ENCODE measurements at regions not wholly inside any gene's neighbourhood (a gene's known extent, or its start where the extent isn't known, plus 50 kb on each side); places are given as distances from the start of the nearest gene placed in this dataset.
"Not testable (repeated sequence)": the region's sequence is repeated elsewhere in the genome, so short reads cannot be mapped to it uniquely, and the experiment has no call there.

DNA sequence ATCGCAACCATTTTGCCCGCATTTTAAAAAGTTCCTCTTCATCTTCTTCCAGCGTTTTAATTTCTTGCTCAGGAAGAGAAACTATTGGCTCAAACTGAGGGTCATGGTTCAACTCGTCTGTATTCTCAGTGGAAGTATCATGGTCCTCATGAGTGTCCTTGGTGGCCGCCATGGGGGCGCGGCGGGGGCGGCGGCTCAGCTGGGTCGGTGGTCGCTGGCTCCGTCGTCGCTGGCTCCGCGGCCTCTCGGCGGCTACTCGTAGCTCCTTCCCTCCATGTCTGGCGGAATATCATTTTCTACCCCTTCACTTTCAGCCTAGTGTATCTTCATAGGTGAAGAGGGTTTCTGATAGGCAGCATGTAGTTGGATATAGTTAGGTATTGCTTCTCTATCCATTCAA lies 492.0 kb upstream of the MAGEB18 start:
- DNase-seq, result no peak

DNA sequence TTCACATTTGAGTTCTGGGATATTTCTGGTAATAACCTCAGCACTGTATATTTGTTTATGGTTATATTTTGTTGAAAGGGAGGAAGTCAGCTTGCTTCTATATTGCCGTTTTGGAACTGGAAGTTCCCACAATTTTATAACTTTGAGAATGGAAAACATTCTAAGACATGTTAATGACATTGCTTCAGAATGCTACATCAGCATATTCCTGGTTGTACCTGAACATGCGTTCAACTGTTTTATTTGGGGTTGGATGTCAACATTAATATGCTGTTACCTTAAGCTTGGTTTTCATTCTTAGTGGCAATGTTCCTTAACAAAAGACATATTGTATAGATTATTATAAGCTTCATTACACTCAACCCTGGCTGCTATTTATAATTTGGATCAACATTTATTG lies 489.4 kb upstream of the MAGEB18 start:
- DNase-seq, result no peak

DNA sequence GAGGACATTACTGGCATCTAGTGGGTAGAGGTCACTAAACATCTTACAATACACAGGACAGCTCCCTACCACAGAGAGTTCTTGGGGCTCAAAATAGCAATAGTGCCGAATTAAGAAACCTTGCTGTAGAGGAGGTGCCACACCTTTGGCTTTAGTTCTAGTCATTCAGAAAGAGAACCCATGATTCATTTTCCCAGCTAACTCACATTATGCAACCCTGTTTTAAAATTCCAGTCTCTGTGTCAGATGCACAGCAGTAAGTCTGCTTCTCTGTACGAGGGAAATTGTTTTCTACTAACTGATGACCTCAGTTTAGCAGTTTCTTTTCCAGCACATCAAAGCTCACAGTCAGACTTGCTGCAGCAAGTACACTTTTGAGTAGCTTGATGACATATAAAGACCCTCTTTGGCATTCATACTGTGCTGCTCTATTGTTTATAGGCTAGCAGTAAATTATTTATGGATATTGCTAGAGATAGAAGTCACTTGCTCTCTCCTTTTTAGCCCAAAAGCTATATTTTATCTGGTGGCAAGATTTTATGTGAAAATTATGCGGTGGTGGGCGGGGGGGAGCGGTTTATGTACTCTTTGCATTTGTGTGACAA lies 487.8 kb upstream of the MAGEB18 start:
- no peak for DNase-seq

DNA sequence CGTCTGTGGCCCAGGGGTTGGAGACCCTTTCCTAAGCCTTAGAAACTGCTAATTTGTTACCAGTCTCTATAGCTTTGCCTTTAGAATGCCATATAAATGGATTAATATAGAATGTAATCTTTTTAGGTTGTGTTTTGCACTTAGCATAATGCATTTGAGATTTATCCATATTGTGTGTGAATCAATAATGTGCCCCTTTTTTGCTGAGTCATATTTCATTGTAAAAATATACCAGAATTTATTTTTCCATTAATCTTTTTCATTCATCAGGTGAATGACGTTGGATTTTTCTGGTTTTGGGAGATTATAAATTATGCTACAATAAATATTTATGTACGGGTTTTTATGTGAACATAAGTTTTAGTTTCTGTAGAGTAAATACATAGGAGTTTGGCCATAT lies 478.8 kb upstream of the MAGEB18 start:
- no peak for DNase-seq

DNA sequence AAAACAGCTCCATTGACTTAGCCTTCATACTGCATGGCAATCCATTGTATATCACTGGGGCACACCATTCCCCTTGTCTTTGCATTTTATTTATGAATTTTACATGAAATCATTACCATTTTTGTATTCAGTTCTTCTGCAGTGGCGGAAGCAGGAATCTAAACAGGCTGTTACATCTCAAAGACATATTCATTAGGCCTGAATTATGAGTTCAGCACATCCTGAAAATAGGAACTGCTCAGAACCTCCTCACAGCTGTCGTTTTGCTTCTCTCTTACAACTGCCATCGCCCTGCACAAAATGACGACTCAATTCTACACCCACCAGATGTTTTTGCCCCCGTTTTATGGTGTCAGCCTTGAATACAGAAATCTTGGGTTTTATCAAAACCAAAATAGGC lies 474.4 kb upstream of the MAGEB18 start:
- DNase-seq, result no peak

DNA sequence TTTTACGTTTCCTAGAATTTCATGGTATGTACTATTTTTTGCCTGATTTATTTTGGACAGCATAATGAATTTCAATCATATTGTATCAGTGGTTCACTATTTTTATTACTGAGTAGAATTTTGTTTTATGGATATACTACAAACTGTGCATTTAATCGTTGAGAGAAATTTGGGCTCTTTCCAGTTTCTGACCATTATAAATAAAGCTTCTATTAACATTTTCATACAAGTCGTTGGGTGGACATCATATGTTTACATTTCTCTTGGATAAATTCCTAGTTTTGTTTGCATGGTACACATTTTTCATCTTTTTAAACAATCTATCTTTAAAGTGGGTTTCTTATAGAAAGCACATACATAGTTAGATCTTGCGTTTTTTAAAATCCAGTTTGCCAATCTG lies 472.7 kb upstream of the MAGEB18 start:
- DNase-seq, result no peak

DNA sequence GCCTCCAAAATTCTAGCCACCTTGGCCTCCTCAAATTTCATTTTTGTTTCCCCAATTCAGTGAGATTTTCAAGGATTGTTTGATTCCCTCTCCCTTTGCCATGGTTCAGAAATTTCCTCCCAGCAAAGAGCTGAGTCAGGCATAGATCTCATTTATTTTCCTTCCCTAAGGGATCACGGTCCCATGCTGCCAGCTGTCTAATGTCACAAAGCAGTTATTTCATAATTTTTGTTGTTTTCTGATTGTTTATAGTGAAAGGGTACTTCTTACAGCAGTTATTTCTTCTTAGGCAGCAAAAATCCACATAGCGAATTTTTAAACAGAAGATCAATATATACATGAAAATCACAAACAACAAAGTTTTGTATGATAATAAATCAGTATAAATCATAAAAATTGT lies 470.5 kb upstream of the MAGEB18 start:
- DNase-seq, result no peak

DNA sequence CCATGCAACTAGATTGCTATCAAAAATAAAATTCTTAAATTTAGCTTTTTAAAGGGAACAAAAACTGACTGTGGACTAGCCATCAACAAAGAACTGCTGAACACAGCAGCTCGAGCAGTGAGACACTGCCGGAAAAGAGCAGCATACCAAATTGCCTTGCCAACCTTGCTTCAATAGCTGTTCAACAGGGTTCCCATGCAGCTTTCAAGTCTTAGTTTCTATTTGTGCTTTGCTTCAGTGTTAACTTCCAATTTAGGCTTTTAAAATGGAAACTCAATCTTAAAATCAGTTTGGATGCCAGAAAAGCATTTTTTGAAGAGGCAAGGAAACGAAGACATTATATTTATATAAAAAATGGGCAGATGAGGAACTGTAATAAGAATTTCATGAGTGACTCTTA lies 463.4 kb upstream of the MAGEB18 start:
- no peak for DNase-seq

DNA sequence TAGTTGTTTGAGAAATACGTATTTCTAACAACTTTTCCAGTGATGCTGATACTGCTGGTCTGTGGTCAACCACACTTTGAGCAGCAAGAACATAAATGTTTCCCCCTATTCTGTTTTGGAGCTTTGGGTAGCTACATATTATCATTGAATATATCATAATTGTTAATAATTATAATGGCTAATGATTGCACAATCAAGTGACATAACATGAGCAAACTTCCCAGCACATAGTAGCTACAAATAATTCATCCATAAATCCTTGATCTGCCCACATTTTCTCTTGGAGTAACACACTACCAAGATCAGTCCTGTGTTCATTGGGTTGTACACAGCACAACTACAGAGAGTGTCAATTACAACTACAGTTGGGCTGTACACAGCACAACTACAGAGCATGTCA lies 436.3 kb upstream of the MAGEB18 start:
- no peak for DNase-seq

DNA sequence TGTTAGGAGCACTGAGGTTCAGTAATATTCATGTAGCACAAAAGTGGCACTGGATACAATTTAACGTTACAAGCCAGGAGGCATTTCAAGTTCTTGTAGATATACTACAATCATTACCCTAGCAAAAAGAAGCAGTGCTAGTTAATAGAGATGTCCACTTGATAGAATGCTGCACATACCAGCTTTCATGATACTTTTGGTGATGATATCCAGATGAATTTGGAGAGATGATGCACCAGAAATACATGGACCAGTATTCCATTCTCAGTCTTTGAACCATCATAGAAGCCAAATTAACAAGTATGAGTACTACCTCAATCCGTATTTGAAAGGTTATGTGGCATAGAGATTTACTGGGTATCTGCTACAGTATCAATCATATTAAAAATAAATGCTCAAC lies 421.0 kb upstream of the MAGEB18 start:
- DNase-seq, result no peak

DNA sequence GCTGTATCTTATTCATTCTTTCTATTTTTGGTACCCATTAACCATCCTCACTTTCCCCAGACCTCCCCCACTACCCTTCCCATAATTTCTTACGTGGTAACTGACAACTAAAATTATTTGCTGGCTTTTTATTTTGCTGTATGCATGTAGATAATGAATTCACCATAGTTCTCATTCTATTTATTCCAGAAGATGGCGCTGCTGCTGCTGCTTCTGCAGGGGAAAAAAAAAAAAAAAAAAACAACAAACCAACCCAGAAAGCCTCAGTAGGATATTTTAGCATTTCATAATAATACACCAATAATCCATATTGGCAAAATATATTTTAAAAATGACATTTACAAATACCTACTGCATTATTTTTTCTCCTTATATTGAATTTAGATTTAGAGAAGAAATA lies 416.6 kb upstream of the MAGEB18 start:
- DNase-seq, result peak; percentile 31

DNA sequence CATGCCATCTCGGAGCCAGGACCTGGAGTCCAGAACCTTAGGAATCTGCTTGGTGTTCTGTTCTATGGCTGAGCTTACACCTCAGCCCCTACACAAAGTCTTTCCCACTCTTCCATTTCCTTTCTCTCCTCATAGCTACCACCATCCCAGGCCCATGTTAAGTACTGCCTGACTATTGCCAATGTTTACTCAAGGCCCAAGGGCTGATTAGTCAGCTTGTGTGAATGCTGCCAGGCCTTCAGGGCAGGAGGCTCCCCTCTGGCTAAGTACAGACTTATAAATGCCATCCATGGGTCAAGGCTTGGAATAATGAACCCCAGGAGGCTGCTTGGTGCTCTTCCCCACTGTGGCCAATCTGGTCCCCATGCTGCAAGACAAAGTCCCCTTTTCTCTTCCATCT lies 411.6 kb upstream of the MAGEB18 start:
- no peak for DNase-seq

DNA sequence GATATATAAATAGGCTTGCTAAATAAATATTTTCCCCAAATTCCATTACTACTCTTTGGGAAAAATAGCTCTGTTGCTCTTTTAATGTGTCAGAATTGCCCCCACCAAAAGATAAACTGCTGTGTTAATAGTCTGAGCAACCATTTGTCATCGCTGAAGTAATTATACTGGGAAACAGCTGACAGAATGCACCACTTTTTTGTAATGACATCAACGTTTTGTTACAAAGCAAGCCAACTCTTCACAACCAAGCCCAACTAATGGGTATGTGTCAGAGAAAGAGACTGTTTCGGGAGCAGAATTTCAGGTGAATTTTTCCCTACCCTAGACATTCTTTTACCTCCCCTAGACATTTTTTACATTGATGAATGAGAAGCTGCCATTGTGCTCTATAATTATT lies 405.0 kb upstream of the MAGEB18 start:
- DNase-seq, result no peak

DNA sequence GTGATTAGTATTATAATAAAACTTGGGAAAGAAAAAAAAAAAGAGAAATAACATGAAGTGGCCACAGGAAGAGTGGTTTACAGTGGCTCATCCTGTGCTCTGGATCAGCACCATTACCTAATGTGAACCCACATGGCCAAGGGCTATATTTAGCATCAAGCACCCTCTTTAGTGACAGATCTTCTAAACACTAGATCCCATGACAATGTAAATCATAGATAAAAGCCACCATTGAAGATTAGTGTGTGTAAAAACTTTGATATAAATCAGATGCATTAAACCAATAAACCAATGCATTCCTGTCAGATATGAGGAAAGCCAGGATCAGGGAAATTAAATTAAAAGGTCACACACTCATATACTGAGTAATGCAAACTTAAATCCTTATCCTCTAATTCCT lies 400.6 kb upstream of the MAGEB18 start:
- no peak for DNase-seq

DNA sequence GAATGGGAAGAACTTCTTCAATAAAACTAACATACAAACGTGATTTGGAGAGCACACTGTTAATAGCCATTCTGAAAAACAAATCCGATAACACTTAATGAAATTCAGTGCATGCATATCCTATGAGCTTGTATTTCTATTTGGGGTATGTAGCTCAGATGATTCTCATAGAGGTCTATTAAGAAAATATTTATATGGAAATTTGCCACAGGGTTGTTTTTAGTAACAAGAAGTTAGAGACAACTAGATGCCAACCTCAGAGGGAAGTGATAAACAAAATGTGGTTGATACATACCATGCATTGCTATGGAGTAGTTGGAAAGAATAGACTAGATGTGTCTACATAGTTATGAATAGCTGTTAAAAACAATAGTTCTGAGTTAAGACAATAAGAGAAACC lies 395.8 kb upstream of the MAGEB18 start:
- DNase-seq, result no peak

DNA sequence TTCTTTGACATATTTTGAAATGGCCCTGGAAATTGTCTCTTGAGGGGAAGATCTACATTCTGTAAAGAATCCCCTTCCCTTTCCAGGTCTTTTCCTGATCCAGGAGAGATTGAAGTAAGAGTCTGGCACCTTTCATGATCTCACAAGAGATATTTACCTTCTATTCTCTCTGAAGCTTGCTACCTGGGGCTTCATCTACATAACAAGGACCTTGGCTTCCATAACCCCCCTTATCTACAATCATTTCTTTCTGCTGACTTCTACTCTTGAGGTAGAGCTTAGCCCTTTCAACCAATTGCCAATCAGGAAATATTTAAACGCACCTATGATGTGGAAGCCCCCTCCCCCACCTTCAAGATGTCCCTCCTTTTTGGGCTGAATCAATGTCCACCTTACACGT lies 383.7 kb upstream of the MAGEB18 start:
- DNase-seq, result no peak

DNA sequence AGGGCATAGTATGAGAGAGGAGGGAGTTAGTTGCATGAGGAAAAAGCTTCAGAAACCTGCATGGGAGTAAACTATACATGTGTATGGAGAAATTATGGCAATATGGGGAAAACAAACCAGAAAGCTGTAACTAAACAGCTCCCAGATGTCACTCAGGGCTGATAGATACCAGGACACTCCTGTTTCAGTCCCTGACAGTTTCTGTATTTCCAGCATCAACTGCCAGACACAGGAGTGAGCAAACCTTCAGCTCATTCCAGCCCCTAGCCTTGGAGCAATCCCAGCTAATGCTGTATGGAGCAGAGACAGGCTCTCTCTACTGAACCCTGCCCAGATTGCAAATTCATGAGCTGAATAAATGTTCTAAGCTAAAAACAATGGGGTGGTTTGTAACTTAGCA lies 382.9 kb upstream of the MAGEB18 start:
- DNase-seq, result no peak

DNA sequence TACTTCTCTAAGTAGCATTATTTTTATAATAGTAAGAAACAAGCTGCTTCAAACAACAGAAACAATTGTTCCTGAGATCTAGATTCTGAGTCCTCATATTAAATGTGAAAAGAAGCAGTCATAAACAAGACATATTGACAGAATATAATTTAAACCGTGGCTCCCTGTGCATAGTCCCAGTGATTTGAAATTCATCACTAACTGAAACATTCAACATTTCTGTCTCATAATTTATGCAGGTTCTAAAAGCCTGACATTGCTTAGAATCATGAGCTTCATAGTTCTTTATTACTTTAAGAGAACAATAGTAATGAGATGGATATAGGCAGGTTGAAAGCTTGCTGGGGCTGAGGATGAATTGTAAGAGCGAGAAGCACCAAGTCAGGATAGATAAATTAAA lies 375.5 kb upstream of the MAGEB18 start:
- DNase-seq, result no peak

DNA sequence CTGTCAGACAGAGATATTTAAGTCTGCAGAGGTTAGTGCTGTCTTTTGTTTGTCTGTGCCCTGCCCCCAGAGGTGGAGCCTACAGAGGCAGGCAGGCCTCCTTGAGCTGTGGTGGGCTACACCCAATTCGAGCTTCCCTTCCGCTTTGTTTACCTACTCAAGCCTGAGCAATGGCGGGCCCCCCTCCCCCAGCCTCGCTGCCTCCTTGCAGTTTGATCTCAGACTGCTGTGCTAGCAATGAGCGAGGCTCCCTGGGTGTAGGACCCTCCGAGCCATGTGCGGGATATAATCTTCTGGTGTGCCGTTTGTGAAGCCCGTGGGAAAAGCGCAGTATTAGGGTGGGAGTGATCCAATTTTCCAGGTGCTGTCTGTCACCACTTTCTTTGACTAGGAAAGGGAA lies 366.3 kb upstream of the MAGEB18 start:
- not testable (repeated sequence) for DNase-seq

DNA sequence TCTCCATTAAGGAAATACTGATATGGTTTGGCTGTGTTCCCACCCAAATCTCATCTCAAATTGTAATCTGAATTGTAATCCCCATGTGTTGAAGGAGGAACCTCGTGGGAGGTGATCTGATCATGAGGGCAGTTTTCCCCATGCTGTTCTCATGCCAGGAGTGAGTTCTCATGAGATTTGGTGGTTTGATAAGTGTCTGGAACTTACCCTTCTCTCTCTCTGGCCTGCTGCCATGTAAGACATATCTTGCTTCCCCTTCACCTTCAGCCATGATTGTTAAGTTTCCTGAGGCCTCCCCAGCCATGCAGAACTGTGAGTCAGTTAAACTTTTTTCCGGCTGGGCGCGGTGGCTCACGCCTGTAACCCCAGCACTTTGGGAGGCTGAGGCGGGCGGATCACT lies 340.3 kb upstream of the MAGEB18 start:
- DNase-seq, result not testable (repeated sequence)

DNA sequence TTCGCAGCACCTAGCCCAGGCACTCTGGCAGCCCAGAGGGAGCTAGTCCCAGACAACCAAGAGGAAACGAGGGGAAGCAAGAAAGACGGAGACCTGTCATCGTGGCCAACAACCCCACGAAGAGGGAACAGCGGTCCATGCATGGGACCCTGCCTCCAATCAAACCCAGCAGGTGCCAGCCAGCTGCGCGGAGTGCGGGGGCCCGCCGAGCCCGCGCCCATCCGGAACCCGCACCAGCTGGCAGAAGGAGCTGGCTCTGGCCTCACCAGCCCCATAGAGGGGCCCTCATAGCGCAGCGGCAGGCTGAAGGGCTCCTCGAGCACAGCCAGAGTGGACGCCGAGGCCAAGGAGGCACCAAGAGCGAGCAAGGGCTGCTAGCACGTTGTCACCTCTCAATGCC lies 332.4 kb upstream of the MAGEB18 start:
- DNase-seq, result no peak

DNA sequence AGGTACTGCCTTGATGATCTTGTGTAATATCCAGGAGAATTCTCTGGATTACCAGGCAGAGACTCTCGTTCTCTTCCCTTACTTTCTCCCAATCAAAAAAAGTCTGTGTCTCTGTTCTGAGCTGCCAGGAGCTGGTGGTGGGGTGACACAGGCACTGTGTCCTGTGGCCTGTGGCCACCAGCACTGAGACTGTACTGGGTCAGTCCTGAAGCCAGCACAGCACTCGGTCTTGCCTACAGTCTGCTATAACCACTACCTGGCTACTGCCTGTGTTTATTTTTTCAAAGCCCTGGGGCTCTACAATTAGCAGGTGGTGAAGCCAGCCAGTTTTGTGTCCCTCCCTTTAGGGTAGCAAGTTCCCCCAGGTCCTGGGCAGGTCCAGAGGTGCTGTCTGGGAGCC lies 331.1 kb upstream of the MAGEB18 start:
- no peak for DNase-seq

DNA sequence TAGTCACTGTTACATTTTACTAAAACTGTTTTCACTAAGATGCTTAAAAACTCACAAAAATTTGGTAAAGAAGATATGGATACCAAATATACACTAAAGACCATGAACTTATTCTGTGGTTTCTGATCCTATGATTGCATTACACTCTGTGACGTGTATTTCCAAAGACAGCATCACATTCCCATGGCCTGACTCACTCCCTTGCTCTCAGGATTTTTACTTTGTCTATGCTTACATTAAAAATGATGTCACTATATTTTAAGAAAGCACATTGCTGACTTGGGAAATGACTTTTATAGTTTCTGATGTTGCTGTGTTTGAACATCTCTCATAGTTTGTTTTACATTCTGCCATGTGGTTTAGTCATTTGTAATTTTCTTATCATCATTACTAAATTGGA lies 327.9 kb upstream of the MAGEB18 start:
- no peak for DNase-seq

DNA sequence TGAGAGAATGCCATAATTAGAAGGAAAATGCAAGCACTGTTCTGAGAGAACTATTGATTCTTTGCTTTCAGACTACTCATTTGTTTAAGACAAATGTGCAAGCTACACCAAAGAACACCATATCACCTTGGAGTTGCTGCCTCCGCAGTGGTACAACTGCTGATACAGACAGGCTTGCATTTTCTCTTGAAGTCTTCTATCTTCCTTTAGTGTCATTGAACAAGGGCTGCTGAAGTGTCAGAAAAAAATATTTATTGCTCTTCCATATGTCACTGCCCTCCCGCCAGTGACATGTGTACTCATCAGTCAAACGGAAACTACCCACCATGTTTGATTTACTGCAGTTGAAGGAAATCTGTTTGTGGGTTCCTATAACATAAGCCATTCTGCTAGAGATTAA lies 318.3 kb upstream of the MAGEB18 start:
- DNase-seq, result no peak

DNA sequence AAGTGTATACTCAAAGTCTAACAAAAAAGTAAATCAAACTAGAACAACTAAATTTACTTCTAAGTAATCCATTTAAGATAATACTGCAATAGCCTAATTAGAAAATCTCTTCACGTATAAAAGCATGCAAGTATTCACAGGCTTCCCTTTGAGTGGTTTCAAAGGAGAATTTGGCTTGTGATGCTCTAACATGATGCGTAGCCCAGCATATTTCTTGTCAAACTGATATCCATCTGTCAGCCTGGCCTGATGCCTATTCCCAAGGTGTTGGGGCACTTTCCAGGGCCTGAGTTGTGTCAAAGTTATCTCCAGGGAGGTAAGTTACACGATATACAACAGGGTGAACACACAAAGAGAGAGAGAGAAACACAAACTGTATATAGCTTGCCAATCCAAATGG lies 287.0 kb upstream of the MAGEB18 start:
- no peak for DNase-seq

DNA sequence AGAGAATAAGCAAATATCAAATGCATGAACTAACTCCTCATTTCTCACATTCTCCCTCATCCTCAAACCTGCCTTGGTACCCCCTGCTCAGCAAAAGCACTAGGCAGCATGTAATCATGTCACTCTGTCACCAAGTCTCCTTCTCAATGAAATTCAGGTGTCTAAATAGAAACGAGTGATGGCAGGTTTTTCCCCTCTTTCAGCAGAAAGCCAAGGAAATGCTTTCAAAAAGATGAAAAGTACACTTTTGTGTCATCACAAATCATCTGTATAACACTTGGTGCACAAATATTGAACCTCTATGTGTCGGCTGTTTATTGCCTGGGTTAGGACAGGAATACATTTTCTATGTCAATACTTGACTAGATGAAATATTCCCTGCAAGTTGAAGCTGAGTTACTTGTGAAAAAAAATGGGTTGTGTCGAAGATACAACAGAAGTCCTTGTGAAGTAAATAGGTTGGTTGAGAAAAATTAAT lies 285.1 kb upstream of the MAGEB18 start:
- DNase-seq, result no peak

Data from retina (tissue), 1 donor.